Thyroid gland (tissue), 4 donors: ENCODE measurements at regions not wholly inside any gene's neighbourhood (a gene's known extent, or its start where the extent isn't known, plus 50 kb on each side); places are given as distances from the start of the nearest gene placed in this dataset.

Source experiments
- POLR2A ChIP-seq, 2 donors: fragments of 450-650 bp; IDR thresholded peaks; one replicate each; pipeline ENCODE4 v1.6.1; 2017; ENCODE audit warnings: antibody characterized with exemption in 2 of 2, mild to moderate bottlenecking in 2 of 2, moderate library complexity in 1 of 2
- TF ChIP-seq, protein P1 (sequence below), 6 experiments: fragments of 200-600 bp in 3 of 6; fragments of 450-650 bp in 3 of 6; sonication (generic) in 3 of 6; IDR thresholded peaks; one replicate each; pipeline ENCODE4 v1.5.1; 2016 to 2019; ENCODE audit warnings: antibody characterized with exemption in 6 of 6, mild to moderate bottlenecking in 2 of 6, inconsistent platforms in 1 of 6, moderate library complexity in 1 of 6

DNA sequence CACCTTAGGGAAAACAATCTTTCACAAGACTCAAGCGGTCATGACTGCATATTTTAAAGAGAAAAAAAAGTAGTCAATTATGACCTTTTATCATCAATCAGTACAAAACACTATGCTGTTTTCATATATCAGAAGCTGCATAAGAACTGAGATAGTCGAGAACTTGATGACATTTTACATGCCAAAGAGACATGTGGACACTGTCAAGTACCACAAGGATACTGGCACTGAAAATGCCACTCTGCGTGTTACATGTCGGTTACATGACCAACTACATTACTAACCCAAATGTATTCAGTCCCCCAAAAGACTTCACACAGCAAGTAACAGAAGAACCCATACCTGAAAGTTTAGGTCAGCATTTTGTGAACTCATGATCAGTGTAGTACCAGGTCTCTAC, 975.0 kb upstream of the ADGRL4 start:
- TF ChIP-seq, protein P1, sequence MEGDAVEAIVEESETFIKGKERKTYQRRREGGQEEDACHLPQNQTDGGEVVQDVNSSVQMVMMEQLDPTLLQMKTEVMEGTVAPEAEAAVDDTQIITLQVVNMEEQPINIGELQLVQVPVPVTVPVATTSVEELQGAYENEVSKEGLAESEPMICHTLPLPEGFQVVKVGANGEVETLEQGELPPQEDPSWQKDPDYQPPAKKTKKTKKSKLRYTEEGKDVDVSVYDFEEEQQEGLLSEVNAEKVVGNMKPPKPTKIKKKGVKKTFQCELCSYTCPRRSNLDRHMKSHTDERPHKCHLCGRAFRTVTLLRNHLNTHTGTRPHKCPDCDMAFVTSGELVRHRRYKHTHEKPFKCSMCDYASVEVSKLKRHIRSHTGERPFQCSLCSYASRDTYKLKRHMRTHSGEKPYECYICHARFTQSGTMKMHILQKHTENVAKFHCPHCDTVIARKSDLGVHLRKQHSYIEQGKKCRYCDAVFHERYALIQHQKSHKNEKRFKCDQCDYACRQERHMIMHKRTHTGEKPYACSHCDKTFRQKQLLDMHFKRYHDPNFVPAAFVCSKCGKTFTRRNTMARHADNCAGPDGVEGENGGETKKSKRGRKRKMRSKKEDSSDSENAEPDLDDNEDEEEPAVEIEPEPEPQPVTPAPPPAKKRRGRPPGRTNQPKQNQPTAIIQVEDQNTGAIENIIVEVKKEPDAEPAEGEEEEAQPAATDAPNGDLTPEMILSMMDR (IDR thresholded peaks at IDR 0.05): no peak
- TF ChIP-seq POLR2A (IDR thresholded peaks at IDR 0.05): no peak
